Lower lobe of right lung (tissue), 2 donors: ENCODE measurements at regions not wholly inside any gene's neighbourhood (a gene's known extent, or its start where the extent isn't known, plus 50 kb on each side); places are given as distances from the start of the nearest gene placed in this dataset.
"Not testable (repeated sequence)": the region's sequence is repeated elsewhere in the genome, so short reads cannot be mapped to it uniquely, and the experiment has no call there.

ENCODE experiments used
- ATAC-seq, 2 donors: fragments of 200-7000 bp; cut with Tn5 transposase; one replicate each; pipeline ENCODE4 v1.9.1; 2020 to 2022; ENCODE audit warnings: mild to moderate bottlenecking in 2 of 2, moderate library complexity in 2 of 2
- DNase-seq: peaks from one replicate; pipeline ENCODE4 v3.0.0-alpha.2; 2020
- H3K27ac ChIP-seq: fragments of 200-600 bp; one replicate; pipeline ENCODE4 v1.8.0; 2022
- H3K27me3 ChIP-seq: fragments of 200-600 bp; one replicate; pipeline ENCODE4 v1.8.0; 2022; ENCODE audit warnings: low read depth
- H3K36me3 ChIP-seq: fragments of 200-600 bp; one replicate; pipeline ENCODE4 v1.8.0; 2022; ENCODE audit warnings: mild to moderate bottlenecking
- H3K4me1 ChIP-seq: fragments of 200-600 bp; one replicate; pipeline ENCODE4 v1.8.0; 2022
- H3K4me3 ChIP-seq: fragments of 200-600 bp; one replicate; pipeline ENCODE4 v1.8.0; 2022; ENCODE audit warnings: mild to moderate bottlenecking
- H3K9me3 ChIP-seq: fragments of 200-600 bp; one replicate; pipeline ENCODE4 v1.8.0; 2022
- intact Hi-C: fragments of 100-400 bp; cut with DNase I; formaldehyde crosslinking; loops from one replicate; pipeline ENCODE4 v1.11.0; 2022
- TF ChIP-seq, protein P1 (sequence below): fragments of 200-600 bp; IDR thresholded peaks from one replicate; pipeline ENCODE4 v1.8.0; 2022; ENCODE audit warnings: antibody characterized with exemption, mild to moderate bottlenecking
- donor health status: DM: no; HTN: yes; CAD: no; lungs with severe emphysema.

DNA sequence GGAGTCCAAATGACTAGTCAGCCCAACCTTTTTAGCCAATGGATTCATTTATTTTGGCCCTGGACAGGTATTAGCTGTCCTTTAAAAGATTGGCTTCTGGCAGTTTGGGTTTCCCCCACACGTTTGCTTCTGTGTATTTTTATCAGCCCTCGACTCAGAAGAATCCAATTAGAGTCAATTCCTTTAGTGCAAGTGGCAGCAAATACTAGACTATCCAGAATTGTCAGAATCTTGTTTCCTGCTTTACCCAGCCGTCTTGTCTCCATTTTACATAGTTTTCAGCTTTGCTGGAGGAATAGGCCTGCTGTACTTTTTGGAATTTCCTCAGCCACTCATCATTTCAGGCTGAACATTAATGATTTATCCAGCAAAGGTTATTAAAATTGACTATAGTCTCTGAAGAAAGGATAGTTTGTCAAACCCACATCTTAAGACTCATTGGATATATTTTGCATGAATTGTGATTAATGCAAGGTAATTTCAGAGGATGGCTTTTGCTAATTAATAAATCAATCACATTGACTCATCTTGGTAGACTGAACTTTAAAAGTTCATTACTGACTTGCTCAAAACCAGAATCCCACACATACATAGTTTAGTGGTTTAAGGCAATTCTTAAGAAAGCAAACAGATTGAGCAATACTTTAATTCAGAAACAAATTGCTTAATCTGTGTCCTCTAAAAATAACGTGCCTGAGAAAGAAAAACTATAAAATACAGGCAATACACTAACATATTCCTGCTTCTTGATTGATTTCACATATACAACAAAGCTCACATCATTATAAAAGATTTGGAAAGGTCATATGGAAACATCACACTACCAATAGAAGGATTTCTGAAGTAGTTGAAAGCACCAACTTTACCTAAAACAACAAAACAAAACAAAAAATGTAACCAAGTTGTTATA lies 62.9 kb upstream of the ZNF217 start:
- TF ChIP-seq, protein P1, sequence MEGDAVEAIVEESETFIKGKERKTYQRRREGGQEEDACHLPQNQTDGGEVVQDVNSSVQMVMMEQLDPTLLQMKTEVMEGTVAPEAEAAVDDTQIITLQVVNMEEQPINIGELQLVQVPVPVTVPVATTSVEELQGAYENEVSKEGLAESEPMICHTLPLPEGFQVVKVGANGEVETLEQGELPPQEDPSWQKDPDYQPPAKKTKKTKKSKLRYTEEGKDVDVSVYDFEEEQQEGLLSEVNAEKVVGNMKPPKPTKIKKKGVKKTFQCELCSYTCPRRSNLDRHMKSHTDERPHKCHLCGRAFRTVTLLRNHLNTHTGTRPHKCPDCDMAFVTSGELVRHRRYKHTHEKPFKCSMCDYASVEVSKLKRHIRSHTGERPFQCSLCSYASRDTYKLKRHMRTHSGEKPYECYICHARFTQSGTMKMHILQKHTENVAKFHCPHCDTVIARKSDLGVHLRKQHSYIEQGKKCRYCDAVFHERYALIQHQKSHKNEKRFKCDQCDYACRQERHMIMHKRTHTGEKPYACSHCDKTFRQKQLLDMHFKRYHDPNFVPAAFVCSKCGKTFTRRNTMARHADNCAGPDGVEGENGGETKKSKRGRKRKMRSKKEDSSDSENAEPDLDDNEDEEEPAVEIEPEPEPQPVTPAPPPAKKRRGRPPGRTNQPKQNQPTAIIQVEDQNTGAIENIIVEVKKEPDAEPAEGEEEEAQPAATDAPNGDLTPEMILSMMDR: no peak
- peaks cover 80% of the 10 kb centered on the region for H3K4me1 ChIP-seq
- ATAC-seq (no peak), DNase-seq (no peak)
- no peaks in the 10 kb centered on the region for H3K36me3 ChIP-seq
- H3K9me3 ChIP-seq: no peaks in the 10 kb centered on the region
- H3K27ac ChIP-seq: peak overlapping the region; percentile 52
- H3K4me3 ChIP-seq: no peak overlapping the region
- intact Hi-C loops: no loop called here
- no peaks in the 10 kb centered on the region for H3K27me3 ChIP-seq

DNA sequence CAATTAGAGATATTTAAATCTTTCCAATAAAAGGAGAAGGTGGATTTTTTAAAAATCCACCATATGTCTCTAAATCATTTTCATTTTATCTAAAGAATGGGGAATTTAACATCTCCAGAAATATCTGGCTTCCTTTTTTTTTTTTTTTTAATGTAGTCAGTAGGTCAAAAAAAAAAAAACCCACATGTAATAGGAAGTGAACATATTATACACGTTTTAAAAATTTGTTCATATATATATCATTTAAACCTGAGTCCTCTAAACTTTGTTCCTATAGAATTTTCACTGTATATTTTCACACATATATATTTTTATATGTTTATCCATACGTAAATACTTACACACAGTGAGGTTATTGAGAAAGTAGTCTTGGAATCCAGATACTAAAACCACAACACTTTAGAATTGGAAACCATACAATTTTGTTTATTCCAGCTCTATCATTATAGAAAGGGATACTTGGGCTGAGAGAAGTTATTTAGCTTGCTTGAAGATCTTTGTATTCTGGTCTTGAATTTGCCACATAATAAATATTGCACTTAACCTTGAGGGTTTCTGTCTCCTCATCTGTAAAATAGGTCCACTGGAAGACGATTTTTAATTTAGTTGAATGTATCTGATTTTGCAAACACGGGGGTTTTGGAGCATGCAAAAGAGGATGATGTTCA lies 62.1 kb upstream of the ZNF217 start:
- Histone ChIP-seq H3K36me3 (no peaks in the 10 kb centered on the region), H3K27me3 (no peaks in the 10 kb centered on the region), H3K27ac (peak overlapping the region; percentile 73), H3K9me3 (no peaks in the 10 kb centered on the region), H3K4me1 (peaks cover 72% of the 10 kb centered on the region), H3K4me3 (no peak overlapping the region)
- no peak for ATAC-seq
- TF ChIP-seq, protein P1: no peak
- no peak for DNase-seq
- intact Hi-C loops: no loop called here

DNA sequence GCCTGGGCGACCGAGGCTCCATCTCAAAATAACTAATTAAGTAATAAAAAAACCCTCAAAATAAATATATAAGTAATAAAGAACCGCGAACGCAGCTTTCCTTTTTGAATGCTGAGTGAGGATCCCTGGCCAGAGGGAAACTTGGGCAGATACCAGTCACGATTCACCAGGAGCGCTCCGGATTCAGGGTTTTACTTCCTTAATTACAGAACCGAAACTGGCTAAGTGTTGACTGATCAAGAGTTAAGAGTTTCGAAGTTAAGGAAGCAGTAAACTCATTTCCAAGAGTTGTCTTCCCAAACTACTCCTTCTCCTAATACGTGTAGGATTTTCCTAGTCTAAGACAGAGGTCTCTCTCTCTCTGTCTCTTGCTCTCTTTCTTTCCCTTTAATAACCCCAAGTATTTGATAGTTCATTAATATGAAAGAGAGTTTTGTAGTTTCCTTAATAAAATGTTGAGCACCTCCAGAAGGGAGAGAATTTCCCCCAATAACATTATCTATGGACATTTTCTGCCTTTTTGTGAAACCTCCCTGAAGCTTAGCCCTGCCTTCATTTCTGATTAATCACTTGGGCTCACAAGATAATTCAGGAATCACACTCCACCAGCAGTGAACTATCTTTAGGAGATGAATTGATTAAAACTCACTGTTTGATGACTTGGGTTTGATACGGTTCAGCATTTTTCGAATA lies 61.4 kb upstream of the ZNF217 start:
- no peaks in the 10 kb centered on the region for H3K9me3 ChIP-seq
- H3K4me1 ChIP-seq: peaks cover 65% of the 10 kb centered on the region
- intact Hi-C loops: no loop called here
- TF ChIP-seq, protein P1: no peak
- DNase-seq (no peak), ATAC-seq (peak; percentile 49 to 70)
- no peaks in the 10 kb centered on the region for H3K27me3 ChIP-seq
- peak overlapping the region; percentile 73 for H3K27ac ChIP-seq
- no peak overlapping the region for H3K4me3 ChIP-seq
- no peaks in the 10 kb centered on the region for H3K36me3 ChIP-seq

DNA sequence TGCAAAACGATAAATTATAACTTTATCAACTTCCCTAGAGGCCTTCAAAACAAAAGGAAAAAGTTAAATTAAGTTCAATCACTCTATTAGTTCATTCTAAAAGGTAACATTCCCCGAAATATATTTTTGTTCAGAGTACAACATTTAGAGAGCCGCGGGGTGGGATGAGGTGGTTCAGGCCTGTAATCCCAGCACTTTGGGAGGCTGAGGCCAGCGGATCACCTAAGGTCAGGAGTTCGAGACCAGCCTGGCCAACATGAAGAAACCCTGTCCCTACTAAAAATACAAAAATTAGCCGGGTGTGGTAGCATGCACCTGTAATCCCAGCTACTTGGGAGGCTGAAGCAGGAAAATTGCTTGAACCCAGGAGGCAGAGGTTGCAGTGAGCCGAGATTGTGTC lies 60.9 kb upstream of the ZNF217 start:
- H3K27me3 ChIP-seq, H3K36me3 ChIP-seq, ATAC-seq, DNase-seq, H3K4me3 ChIP-seq, H3K9me3 ChIP-seq, intact Hi-C loops: not testable (repeated sequence)
- H3K4me1 ChIP-seq: peaks cover 59% of the 10 kb centered on the region
- peak overlapping the region; percentile 73 for H3K27ac ChIP-seq

DNA sequence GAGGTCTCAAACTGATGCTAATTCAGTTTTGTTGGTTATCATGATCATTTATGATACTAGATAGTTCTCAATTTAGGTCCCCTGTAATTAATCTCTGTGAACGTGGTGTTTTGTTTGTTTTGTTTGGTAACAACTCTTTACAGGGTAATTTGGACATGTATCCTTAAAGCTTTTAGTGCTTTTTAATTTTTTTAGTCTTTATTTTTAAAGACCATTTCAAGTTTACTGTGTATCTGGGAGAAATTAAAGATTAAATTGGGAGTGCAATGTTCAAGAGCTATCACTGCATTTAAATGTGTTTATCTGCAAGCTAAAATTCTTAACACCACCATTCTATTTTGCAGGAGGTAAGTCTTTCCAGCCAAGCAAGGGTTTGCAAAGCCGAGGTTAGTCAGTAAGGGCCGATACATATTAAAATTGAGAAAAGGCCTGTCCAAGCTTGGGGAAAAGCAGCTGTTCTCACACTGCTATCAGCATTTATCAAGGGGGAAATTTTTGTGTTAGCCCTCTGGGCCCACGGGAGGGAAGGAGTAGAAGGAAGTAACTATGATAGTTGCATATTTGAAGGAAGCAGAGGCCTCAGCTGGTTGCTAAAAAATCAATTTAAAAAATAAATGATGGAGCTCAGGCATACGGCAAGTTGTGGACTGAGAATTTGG lies 59.3 kb upstream of the ZNF217 start:
- Histone ChIP-seq H3K27ac (peak overlapping the region; percentile 67), H3K4me3 (no peak overlapping the region), H3K27me3 (no peaks in the 10 kb centered on the region), H3K4me1 (peaks cover 58% of the 10 kb centered on the region), H3K36me3 (no peaks in the 10 kb centered on the region), H3K9me3 (no peaks in the 10 kb centered on the region)
- ATAC-seq (no peak), DNase-seq (no peak)
- intact Hi-C loops: no loop called here
- TF ChIP-seq, protein P1: no peak
